ENCODE measurements at regions not wholly inside any gene's neighbourhood (a gene's known extent, or its start where the extent isn't known, plus 50 kb on each side); places are given as distances from the start of the nearest gene placed in this dataset.
A peak's percentile ranks its signal among the peaks of the same experiment; 100 is the strongest.

DNA sequence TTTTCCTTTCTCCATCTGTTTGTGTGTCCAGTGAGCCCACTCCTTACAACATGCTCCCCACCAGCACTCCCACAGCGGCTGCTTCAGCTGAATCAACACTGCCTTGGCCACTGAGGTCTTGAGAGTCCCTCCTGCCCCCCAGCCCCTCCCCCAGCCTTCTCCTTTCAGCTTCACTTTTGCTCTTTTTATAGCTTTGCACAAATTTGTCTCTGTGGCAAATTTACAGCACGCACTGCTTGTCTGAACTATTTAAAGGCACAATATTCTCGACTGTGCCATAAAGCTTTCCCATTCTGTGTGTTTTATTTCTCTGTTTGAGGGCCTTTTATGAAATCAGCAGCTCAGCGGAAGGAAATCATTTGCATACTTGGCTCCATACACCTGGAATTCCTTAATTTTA lies 579.3 kb downstream of the TOX3 start:
- no peak for TF ChIP-seq CTCF (IDR thresholded peaks at IDR 0.05; ENCODE audit: insufficient read depth, low read depth, low read length)
- no peak for DNase-seq (ENCODE audit: low read depth)
- no peak overlapping the region for H3K4me3 ChIP-seq (ENCODE audit: low read depth, low read length)

DNA sequence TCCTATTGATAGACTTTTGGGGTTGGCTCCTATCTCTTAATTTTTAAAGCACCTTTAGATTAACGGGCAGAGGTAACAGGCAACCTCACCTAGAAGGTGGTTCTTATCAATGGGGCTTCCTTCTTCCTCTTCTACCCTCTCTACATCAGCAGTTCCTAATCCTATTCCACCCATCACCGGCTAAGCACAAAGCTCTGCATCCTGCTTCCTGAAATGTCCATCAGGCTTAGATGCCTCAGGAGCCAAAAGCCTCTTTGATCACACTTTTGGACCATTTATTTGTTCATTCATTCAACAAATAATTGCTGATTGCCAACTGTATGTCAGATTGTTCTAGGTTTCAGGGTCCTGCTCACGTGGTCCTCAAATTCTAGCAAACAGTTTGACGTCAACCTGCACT lies 586.0 kb downstream of the TOX3 start:
- no peak for DNase-seq (ENCODE audit: low read depth)
- no peak overlapping the region for H3K4me3 ChIP-seq (ENCODE audit: low read depth, low read length)
- TF ChIP-seq CTCF (IDR thresholded peaks at IDR 0.05; ENCODE audit: insufficient read depth, low read depth, low read length) = no peak

- no peak for DNase-seq (ENCODE audit: low read depth)
- H3K4me3 ChIP-seq (ENCODE audit: low read depth, low read length) = no peak overlapping the region
- no peak for TF ChIP-seq CTCF (IDR thresholded peaks at IDR 0.05; ENCODE audit: insufficient read depth, low read depth, low read length)
Observed at GRCh38 chr16:51953286-51953985, 593.5 kb downstream of the TOX3 start.

DNA sequence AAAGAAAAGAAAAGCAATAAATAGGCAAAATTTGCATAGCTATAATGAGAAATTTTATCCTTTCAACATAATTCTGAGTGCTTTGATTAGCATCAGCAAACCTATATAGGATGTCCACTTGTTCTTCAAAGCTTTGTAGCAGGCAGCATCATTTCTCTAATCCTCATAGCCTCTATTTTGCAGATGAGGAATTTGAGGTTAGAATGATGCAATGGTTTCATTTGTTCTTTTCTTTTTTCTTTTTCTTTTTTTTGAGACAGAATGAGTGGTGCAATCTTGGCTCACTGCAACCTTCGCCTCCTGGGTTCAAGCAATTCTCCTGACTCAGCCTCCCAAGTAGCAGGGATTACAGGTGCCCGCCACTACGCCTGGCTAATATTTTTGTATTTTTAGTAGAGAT lies 594.4 kb downstream of the TOX3 start:
- H3K4me3 ChIP-seq (ENCODE audit: low read depth, low read length) = no peak overlapping the region
- peak; percentile 28 for DNase-seq (ENCODE audit: low read depth)
- TF ChIP-seq CTCF (IDR thresholded peaks at IDR 0.05; ENCODE audit: insufficient read depth, low read depth, low read length) = no peak

DNA sequence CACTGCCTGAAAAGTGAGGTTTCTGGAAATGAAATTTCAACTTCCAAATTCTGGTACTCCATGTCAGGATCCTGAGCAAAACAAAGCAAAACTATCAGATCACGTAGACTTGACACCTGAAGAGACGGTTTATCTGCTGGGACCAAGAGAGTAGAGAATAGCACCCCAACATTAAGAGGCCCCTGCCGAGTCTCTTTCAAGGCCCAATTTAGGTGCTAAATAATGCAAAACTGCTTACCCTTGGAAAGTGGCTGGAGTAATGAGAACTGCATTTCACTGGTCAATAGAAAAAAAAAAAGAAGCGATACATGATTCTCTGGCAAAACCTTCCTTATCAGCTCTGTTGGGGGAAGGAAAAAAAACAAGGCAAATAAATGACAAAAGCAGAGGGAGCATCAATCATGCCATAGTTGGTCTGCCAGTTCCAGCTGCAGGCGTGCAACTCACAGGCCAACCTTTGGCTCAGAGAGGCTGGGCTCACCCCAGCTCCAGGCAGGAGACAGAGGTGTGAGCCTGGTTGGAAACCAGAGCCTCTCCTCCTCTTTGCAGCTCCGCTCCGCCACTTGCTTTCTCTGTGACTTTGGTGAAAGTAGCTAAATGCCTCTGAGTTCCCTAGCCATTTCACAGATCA lies 595.2 kb downstream of the TOX3 start:
- no peak for DNase-seq (ENCODE audit: low read depth)

DNA sequence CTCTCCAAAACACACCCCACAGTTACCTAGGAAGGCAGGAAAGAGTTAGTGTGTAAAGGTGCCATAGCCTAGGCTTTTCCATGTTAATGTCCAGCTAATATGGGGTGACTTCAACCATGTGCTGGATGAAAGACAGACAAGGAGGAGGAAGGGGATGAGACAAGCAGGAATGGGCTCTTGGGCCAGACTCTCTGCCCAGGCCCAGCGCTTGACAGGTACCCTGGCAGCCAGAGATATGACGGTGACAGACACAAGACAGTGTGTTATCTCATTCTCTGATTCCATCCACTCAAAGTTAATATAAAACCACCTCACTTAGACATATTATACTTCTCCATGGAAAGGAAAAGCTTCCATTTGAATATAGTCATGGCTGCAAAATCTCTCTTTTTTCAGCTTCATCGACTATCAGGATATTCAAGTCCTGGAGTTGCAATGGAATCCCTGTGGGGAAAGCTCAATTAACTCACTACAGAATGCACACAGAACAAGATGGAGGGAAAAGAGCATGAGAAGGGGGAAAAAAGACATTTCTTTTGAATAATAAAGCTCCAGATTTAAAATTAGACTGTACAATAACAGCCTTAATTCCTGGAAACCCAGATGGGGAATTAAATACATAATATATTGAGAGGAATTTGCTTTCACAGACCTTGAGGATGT lies 596.7 kb downstream of the TOX3 start:
- DNase-seq (ENCODE audit: low read depth) = no peak
- no peak for TF ChIP-seq CTCF (IDR thresholded peaks at IDR 0.05; ENCODE audit: insufficient read depth, low read depth, low read length)
- H3K4me3 ChIP-seq (ENCODE audit: low read depth, low read length) = no peak overlapping the region

More for the DNA sequence above, 595.2 kb downstream of the TOX3 start:
- H3K4me3 ChIP-seq (ENCODE audit: low read depth, low read length) = no peak overlapping the region
- TF ChIP-seq CTCF (IDR thresholded peaks at IDR 0.05; ENCODE audit: insufficient read depth, low read depth, low read length) = no peak
